ENCODE measurements at regions not wholly inside any gene's neighbourhood (a gene's known extent, or its start where the extent isn't known, plus 50 kb on each side); places are given as distances from the start of the nearest gene placed in this dataset.

DNA sequence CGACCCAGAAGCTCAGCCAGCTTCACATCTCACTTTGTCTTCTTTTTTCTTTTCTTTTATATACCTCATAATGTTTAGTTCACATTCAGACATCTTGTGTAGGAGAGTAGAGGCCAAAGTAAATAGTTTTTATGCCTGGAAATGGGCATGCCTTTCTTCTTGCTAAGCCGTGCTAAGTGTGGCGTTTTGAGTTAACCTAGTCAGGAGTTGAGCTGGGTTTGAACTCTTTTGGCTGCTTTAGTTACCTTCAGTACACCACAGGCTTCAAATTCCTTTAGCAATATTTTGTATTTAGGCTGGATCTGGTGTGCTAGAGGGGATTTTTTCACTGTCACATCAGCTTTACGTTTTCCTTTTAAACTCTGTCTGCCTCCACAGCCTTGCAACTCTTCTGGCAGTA is 300.8 kb downstream of the ZNF674 start:
- Histone ChIP-seq H3K4me3 (replicated peaks; ENCODE audit: insufficient read depth, low read length) (no peak overlapping the region), H3K27me3 (ENCODE audit: insufficient read depth, poor library complexity, severe bottlenecking) (no peaks in the 10 kb centered on the region), H3K27ac (replicated peaks) (no peak overlapping the region)
- DNase-seq (ENCODE audit: low read depth in 1 of 2, low spot score in 1 of 2), result no peak
- TF ChIP-seq SPI1 (IDR thresholded peaks at IDR 0.05; ENCODE audit: borderline replicate concordance, low read depth) (no peak), CTCF (IDR thresholded peaks at IDR 0.05; ENCODE audit: insufficient read depth, low read length) (no peak), GABPA (IDR thresholded peaks at IDR 0.05; ENCODE audit: low read depth) (no peak), REST (IDR thresholded peaks at IDR 0.05; ENCODE audit: insufficient replicate concordance, low read depth) (no peak), POLR2AphosphoS5 (IDR thresholded peaks at IDR 0.05; ENCODE audit: low read depth) (no peak)

DNA sequence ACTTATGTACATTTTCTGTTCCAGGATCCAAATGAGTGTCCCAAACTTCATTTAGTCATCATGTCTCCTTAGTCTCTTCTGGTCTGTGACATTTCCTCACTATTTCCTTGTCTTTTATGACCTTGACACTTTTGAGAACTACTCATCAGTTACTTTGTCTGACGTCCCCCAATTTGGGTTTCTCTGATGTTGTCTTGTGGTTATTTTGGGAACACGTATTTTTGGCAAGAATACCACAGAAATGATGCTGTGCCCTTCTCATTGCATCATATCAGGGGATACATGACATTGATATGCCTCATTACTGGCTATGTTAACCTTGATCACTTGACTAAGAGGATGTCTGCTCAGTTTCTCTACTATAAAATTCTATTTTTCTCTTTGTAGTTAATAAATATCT is 308.8 kb downstream of the ZNF674 start:
- no peak for TF ChIP-seq CTCF (IDR thresholded peaks at IDR 0.05; ENCODE audit: insufficient read depth, low read length)
- TF ChIP-seq POLR2AphosphoS5 (IDR thresholded peaks at IDR 0.05; ENCODE audit: low read depth), result no peak
- TF ChIP-seq GABPA (IDR thresholded peaks at IDR 0.05; ENCODE audit: low read depth), result no peak
- no peak for TF ChIP-seq REST (IDR thresholded peaks at IDR 0.05; ENCODE audit: insufficient replicate concordance, low read depth)
- DNase-seq (ENCODE audit: low read depth in 1 of 2, low spot score in 1 of 2), result no peak
- H3K27ac ChIP-seq (replicated peaks), result no peak overlapping the region
- H3K4me3 ChIP-seq (replicated peaks; ENCODE audit: insufficient read depth, low read length), result no peak overlapping the region
- no peaks in the 10 kb centered on the region for H3K27me3 ChIP-seq (ENCODE audit: insufficient read depth, poor library complexity, severe bottlenecking)

DNA sequence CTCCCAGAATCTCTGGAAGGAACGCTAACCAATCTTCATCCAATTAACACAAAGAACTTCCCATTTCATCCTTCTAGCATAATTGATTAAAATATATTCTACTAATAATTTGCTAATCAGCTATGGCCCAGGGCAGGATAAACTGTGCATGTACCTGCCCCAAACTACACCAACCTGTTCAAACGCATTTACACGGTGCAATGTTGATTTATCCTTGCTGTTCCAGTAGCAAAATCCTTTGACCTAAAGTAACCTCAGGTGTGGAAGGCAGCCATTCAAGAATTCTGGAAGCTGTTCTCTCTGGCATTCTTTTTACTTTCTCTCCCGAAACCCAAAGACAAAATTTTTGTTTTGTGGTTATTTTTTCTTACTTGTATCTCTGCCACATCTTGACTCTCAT is 309.4 kb downstream of the ZNF674 start:
- DNase-seq (ENCODE audit: low read depth in 1 of 2, low spot score in 1 of 2), result no peak
- no peak overlapping the region for H3K4me3 ChIP-seq (replicated peaks; ENCODE audit: insufficient read depth, low read length)
- no peak overlapping the region for H3K27ac ChIP-seq (replicated peaks)
- H3K27me3 ChIP-seq (ENCODE audit: insufficient read depth, poor library complexity, severe bottlenecking), result no peaks in the 10 kb centered on the region
- TF ChIP-seq CTCF (IDR thresholded peaks at IDR 0.05; ENCODE audit: insufficient read depth, low read length) (no peak), REST (IDR thresholded peaks at IDR 0.05; ENCODE audit: insufficient replicate concordance, low read depth) (no peak)
